HG03521 (cell line): ENCODE measurements at regions not wholly inside any gene's neighbourhood (a gene's known extent, or its start where the extent isn't known, plus 50 kb on each side); places are given as distances from the start of the nearest gene placed in this dataset.
A peak's percentile ranks its signal among the peaks of the same experiment; 100 is the strongest.

Source experiments
- ATAC-seq: cut with Tn5 transposase; IDR thresholded peaks from one replicate; pipeline ENCODE4 v1.9.1; 2021; ENCODE audit warnings: mild to moderate bottlenecking, moderate library complexity; ENCODE audit not compliant: unreplicated experiment

- ATAC-seq: no peak
Observed at GRCh38 chr12:115474539-115475353, 790.8 kb upstream of the TBX3 start.

- ATAC-seq: no peak
Observed at GRCh38 chr12:115473257-115473956, 789.4 kb upstream of the TBX3 start.

- ATAC-seq: no peak
Observed at GRCh38 chr12:115472852-115473251, 788.9 kb upstream of the TBX3 start.

- ATAC-seq: no peak
Observed at GRCh38 chr12:115470977-115471376, 787.0 kb upstream of the TBX3 start.

- ATAC-seq: no peak
Observed at GRCh38 chr12:115470526-115470925, 786.6 kb upstream of the TBX3 start.

GRCh38 chr12:115468087-115468510 is 784.1 kb upstream of the TBX3 start:
- no peak for ATAC-seq

GRCh38 chr12:115467531-115467930 is 783.6 kb upstream of the TBX3 start:
- ATAC-seq: no peak

GRCh38 chr12:115466076-115466475 is 782.1 kb upstream of the TBX3 start:
- no peak for ATAC-seq

GRCh38 chr12:115464661-115465060 is 780.7 kb upstream of the TBX3 start:
- ATAC-seq: no peak

GRCh38 chr12:115464111-115464581 is 780.2 kb upstream of the TBX3 start:
- no peak for ATAC-seq

- ATAC-seq: no peak
Observed at GRCh38 chr12:115461401-115461800, 777.4 kb upstream of the TBX3 start.

- ATAC-seq: no peak
Observed at GRCh38 chr12:115457798-115458197, 773.8 kb upstream of the TBX3 start.

- ATAC-seq: no peak
Observed at GRCh38 chr12:115456946-115457689, 773.1 kb upstream of the TBX3 start.

GRCh38 chr12:115455268-115455681 is 771.3 kb upstream of the TBX3 start:
- no peak for ATAC-seq

- no peak for ATAC-seq
Observed at GRCh38 chr12:115452751-115453281, 768.8 kb upstream of the TBX3 start.

GRCh38 chr12:115451780-115452736 is 768.1 kb upstream of the TBX3 start:
- ATAC-seq: peak; percentile 55

GRCh38 chr12:115451151-115451779 is 767.3 kb upstream of the TBX3 start:
- ATAC-seq: no peak

- ATAC-seq: no peak
Observed at GRCh38 chr12:115450710-115451109, 766.7 kb upstream of the TBX3 start.

GRCh38 chr12:115450017-115450416 is 766.0 kb upstream of the TBX3 start:
- ATAC-seq: no peak

- no peak for ATAC-seq
Observed at GRCh38 chr12:115449526-115449925, 765.6 kb upstream of the TBX3 start.
